ENCODE measurements at regions not wholly inside any gene's neighbourhood (a gene's known extent, or its start where the extent isn't known, plus 50 kb on each side); places are given as distances from the start of the nearest gene placed in this dataset.
"Not testable (repeated sequence)": the region's sequence is repeated elsewhere in the genome, so short reads cannot be mapped to it uniquely, and the experiment has no call there.

DNA sequence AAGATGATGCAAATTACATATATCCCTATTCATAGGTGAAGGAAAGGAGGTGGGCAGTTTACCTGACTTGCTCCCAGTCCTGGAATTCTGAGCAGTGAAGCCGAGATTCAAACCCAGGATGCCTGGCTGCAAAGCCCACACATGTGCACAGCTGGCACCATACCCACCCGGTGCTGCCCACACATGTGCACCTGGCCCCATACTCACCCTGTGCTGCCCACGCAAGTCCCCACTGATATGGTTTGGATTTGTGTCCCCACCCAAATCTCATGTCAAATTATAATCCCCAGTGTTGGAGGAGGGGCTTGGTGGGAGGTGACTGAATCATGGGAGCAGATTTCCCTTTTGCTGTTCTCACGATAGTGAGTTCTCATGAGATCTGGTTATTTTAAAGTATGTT is 179.2 kb upstream of the C14orf180 start:
- WGBS: 73% methylated on average over 4 of the region's 4 CpGs
- Histone ChIP-seq H3K27me3 (replicated peaks; ENCODE audit: insufficient read depth) (no peaks in the 10 kb centered on the region), H3K4me3 (no peak overlapping the region), H3K4me1 (replicated peaks) (no peaks in the 10 kb centered on the region), H3K9me3 (no peaks in the 10 kb centered on the region), H3K36me3 (no peaks in the 10 kb centered on the region), H3K27ac (no peak overlapping the region)
- intact Hi-C loops (cut with DNase I): no loop called here
- no peak for TF ChIP-seq POLR2AphosphoS5 (IDR thresholded peaks at IDR 0.05)
- no peak for TF ChIP-seq CTCF (IDR thresholded peaks at IDR 0.05)
- TF ChIP-seq POLR2A (IDR thresholded peaks at IDR 0.05): no peak
- no peak for DNase-seq (ENCODE audit: low spot score)

- no peak overlapping the region for H3K4me3 ChIP-seq
- intact Hi-C loops (cut with DNase I): no loop called here
- H3K27ac ChIP-seq: no peak overlapping the region
- no peaks in the 10 kb centered on the region for H3K27me3 ChIP-seq (replicated peaks; ENCODE audit: insufficient read depth)
- H3K36me3 ChIP-seq: no peaks in the 10 kb centered on the region
- H3K4me1 ChIP-seq (replicated peaks): no peaks in the 10 kb centered on the region
- H3K9me3 ChIP-seq: no peaks in the 10 kb centered on the region
- TF ChIP-seq POLR2A (IDR thresholded peaks at IDR 0.05) (no peak), POLR2AphosphoS5 (IDR thresholded peaks at IDR 0.05) (no peak)
- WGBS: 92% methylated on average over 4 of the region's 4 CpGs
- DNase-seq (ENCODE audit: low spot score): no peak
Measured at GRCh38 chr14:104401785-104402184, 177.8 kb upstream of the C14orf180 start.

GRCh38 chr14:104402303-104402702 is 177.3 kb upstream of the C14orf180 start:
- 90% methylated on average over 3 of the region's 4 CpGs for WGBS
- H3K4me1 ChIP-seq (replicated peaks); H3K27me3 ChIP-seq (replicated peaks; ENCODE audit: insufficient read depth); H3K27ac ChIP-seq; H3K36me3 ChIP-seq; H3K9me3 ChIP-seq; H3K4me3 ChIP-seq; intact Hi-C loops (cut with DNase I); DNase-seq (ENCODE audit: low spot score): not testable (repeated sequence)

DNA sequence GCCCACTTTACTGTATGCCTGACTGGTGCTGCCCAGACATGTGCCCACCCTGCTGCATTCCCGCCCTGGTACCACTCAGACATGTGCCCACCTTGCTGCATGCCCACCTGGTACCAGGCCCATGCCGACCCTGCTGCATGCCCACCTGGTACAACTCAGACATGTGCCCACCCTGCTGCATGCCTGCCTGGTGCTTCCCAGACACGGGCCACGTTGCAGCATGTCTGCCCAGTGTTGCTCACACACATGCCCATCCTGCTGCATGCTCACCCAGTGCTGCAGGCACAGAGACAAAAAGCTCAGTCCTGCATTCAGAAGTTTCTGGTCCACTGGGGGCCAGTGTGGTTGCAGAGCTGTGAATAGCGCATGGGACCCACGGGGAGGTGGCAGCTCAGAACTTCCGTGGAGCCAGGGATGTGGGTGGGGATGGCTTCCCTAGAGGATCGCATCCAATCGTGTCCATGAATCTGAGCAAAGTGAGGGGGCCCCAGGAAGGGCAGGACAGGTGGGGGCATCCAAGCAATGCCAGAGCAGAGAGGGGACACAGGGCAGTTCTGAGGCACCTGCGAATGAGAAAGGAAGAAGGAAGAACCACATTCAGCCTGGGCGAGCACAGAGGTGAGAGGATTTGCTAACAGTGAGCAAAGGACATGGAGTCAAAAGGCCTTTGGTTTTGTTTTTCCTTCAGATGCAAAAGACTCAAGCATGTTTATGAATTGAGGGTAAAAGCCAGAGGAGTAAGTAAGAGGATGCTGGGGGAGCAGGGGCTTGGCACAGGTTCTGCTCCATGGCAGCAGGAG is 175.9 kb upstream of the C14orf180 start:
- intact Hi-C loops (cut with DNase I): no loop called here
- H3K4me1 ChIP-seq (replicated peaks): no peaks in the 10 kb centered on the region
- H3K36me3 ChIP-seq: no peaks in the 10 kb centered on the region
- H3K27ac ChIP-seq: no peak overlapping the region
- no peak overlapping the region for H3K4me3 ChIP-seq
- H3K27me3 ChIP-seq (replicated peaks; ENCODE audit: insufficient read depth): no peaks in the 10 kb centered on the region
- H3K9me3 ChIP-seq: no peaks in the 10 kb centered on the region
- no peak for TF ChIP-seq POLR2AphosphoS5 (IDR thresholded peaks at IDR 0.05)
- TF ChIP-seq POLR2A (IDR thresholded peaks at IDR 0.05): no peak
- TF ChIP-seq CTCF (IDR thresholded peaks at IDR 0.05): no peak
- DNase-seq (ENCODE audit: low spot score): no peak
- 75% methylated on average over 11 of the region's 11 CpGs for WGBS

DNA sequence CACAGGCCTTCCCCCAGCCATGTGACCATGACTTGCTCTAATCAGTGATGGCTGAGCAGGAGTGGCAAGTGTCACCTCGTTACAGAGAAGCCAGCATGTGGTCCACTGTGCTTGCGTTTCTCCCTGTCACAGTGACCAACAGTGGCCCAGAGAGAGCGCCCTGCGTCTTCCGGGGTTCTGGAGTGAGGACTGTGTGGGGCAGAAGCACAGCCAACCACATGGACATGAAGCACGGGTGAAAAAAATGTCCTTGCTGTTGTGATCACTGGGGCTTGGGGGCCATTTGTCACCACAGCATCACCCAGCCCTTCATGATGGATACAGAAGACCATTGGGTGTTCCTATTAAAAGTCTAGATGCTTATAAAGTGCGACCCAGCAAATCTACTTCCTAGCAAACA is 174.6 kb upstream of the C14orf180 start:
- Histone ChIP-seq H3K4me1 (replicated peaks) (no peaks in the 10 kb centered on the region), H3K4me3 (no peak overlapping the region), H3K9me3 (no peaks in the 10 kb centered on the region), H3K27me3 (replicated peaks; ENCODE audit: insufficient read depth) (no peaks in the 10 kb centered on the region), H3K27ac (no peak overlapping the region), H3K36me3 (no peaks in the 10 kb centered on the region)
- DNase-seq (ENCODE audit: low spot score): no peak
- TF ChIP-seq POLR2AphosphoS5 (IDR thresholded peaks at IDR 0.05) (no peak), POLR2A (IDR thresholded peaks at IDR 0.05) (no peak), CTCF (IDR thresholded peaks at IDR 0.05) (no peak)
- WGBS: 77% methylated on average over 7 of the region's 7 CpGs
- intact Hi-C loops (cut with DNase I): no loop called here
